Transverse colon (tissue), 3 donors: ENCODE measurements at regions not wholly inside any gene's neighbourhood (a gene's known extent, or its start where the extent isn't known, plus 50 kb on each side); places are given as distances from the start of the nearest gene placed in this dataset.

Experiments
- POLR2A ChIP-seq: fragments of 450-650 bp; IDR thresholded peaks from one replicate; pipeline ENCODE4 v1.6.1; 2016; ENCODE audit warnings: antibody characterized with exemption, mild to moderate bottlenecking, moderate library complexity
- TF ChIP-seq, protein P1 (sequence below), 5 experiments: fragments of 200-600 bp in 3 of 5; fragments of 450-650 bp in 2 of 5; sonication (generic) in 3 of 5; IDR thresholded peaks; 1 replicate in 2 of 5; 2 replicates in 3 of 5; pipeline ENCODE4 v1.5.1; 2016 to 2017; ENCODE audit warnings: antibody characterized with exemption in 5 of 5, inconsistent platforms in 3 of 5, mild to moderate bottlenecking in 2 of 5, moderate library complexity in 1 of 5

DNA sequence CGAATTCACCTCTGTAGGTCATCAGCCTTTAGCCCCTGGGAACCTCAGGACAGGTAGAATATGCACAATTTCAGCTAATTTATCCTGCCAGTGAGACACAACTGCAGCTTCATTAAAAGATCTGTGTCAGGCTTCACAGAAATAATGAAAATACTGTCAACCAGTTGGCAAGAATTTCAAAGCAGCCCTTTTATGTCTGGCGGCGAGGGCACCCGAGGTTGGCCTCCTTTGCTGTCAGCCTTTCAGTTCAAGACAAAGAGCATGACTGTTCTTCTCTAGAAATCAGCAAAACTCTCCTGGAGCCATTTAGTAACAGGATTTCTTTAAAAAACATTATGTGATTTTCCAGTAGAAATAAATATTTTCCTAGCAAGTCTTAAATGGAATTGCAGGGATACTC is 75.9 kb downstream of the BBS10 start:
- TF ChIP-seq, protein P1, sequence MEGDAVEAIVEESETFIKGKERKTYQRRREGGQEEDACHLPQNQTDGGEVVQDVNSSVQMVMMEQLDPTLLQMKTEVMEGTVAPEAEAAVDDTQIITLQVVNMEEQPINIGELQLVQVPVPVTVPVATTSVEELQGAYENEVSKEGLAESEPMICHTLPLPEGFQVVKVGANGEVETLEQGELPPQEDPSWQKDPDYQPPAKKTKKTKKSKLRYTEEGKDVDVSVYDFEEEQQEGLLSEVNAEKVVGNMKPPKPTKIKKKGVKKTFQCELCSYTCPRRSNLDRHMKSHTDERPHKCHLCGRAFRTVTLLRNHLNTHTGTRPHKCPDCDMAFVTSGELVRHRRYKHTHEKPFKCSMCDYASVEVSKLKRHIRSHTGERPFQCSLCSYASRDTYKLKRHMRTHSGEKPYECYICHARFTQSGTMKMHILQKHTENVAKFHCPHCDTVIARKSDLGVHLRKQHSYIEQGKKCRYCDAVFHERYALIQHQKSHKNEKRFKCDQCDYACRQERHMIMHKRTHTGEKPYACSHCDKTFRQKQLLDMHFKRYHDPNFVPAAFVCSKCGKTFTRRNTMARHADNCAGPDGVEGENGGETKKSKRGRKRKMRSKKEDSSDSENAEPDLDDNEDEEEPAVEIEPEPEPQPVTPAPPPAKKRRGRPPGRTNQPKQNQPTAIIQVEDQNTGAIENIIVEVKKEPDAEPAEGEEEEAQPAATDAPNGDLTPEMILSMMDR (IDR thresholded peaks at IDR 0.05), result no peak
- no peak for TF ChIP-seq POLR2A
